ENCODE measurements at regions not wholly inside any gene's neighbourhood (a gene's known extent, or its start where the extent isn't known, plus 50 kb on each side); places are given as distances from the start of the nearest gene placed in this dataset.
A peak's percentile ranks its signal among the peaks of the same experiment; 100 is the strongest.

- DNase-seq: peak in 3 of 4 experiments; percentile 5 to 28 (median 22)
These were observed 55.1 kb upstream of the SLC1A1 start for GRCh38 chr9:4435197-4435596.

GRCh38 chr9:4433379-4433778 is 56.9 kb upstream of the SLC1A1 start:
- DNase-seq: no peak

- DNase-seq: peak; percentile 26 to 67 (median 47)
These were observed 59.6 kb upstream of the SLC1A1 start for GRCh38 chr9:4430432-4431261.

GRCh38 chr9:4425319-4426045 is 64.8 kb upstream of the SLC1A1 start:
- peak; percentile 12 to 46 (median 22) for DNase-seq

- DNase-seq: no peak
These were observed 65.4 kb upstream of the SLC1A1 start for GRCh38 chr9:4424891-4425290.

GRCh38 chr9:4424038-4424437 is 66.2 kb upstream of the SLC1A1 start:
- no peak for DNase-seq

GRCh38 chr9:4423207-4423610 is 67.1 kb upstream of the SLC1A1 start:
- DNase-seq: no peak

- DNase-seq: no peak
These were observed 67.8 kb upstream of the SLC1A1 start for GRCh38 chr9:4422495-4422894.

- DNase-seq: no peak
These were observed 68.4 kb upstream of the SLC1A1 start for GRCh38 chr9:4421847-4422246.

GRCh38 chr9:4420351-4420750 is 69.9 kb upstream of the SLC1A1 start:
- no peak for DNase-seq

GRCh38 chr9:4417578-4418325 is 72.5 kb upstream of the SLC1A1 start:
- no peak for DNase-seq

- DNase-seq: peak in 3 of 4 experiments; percentile 17 to 56 (median 45)
These were observed 73.8 kb upstream of the SLC1A1 start for GRCh38 chr9:4416467-4416866.

- DNase-seq: no peak
These were observed 75.0 kb upstream of the SLC1A1 start for GRCh38 chr9:4415281-4415680.

GRCh38 chr9:4413856-4414255 is 76.4 kb upstream of the SLC1A1 start:
- no peak for DNase-seq

GRCh38 chr9:4404156-4404555 is 86.1 kb upstream of the SLC1A1 start:
- DNase-seq: no peak

GRCh38 chr9:4402501-4402900 is 87.8 kb upstream of the SLC1A1 start:
- no peak for DNase-seq

- no peak for DNase-seq
These were observed 89.5 kb upstream of the SLC1A1 start for GRCh38 chr9:4400731-4401130.

- DNase-seq: no peak
These were observed 92.4 kb upstream of the SLC1A1 start for GRCh38 chr9:4397917-4398316.

- DNase-seq: no peak
These were observed 94.1 kb upstream of the GLIS3 start for GRCh38 chr9:4393806-4394523.

- no peak for DNase-seq
These were observed 89.9 kb upstream of the GLIS3 start for GRCh38 chr9:4389755-4390154.

- DNase-seq: no peak
These were observed 89.1 kb upstream of the GLIS3 start for GRCh38 chr9:4389003-4389402.

GRCh38 chr9:4386819-4387218 is 87.0 kb upstream of the GLIS3 start:
- DNase-seq: no peak

- no peak for DNase-seq
These were observed 84.9 kb upstream of the GLIS3 start for GRCh38 chr9:4384750-4385149.

Data from suppressor macrophage (primary cell).